ENCODE measurements at regions not wholly inside any gene's neighbourhood (a gene's known extent, or its start where the extent isn't known, plus 50 kb on each side); places are given as distances from the start of the nearest gene placed in this dataset.

DNA sequence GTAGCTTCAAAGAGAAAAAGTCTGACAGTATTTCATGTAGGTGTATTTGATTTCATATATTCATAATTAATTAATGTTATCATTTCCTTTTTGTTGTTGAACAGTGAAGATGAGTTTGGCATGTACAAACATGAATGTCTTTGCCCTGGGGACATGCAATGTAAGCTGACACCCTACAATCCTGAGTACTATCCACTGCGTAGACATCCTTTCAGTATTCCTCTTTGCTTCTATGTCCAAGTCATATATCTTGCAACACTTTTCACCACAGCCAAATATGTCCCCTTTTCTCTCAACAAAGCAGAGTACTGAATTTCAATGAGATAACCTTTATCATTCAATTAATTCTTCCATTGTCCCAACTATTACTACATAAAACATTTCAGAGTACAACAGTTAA lies 93.6 kb downstream of the GPR37 start:
- H3K4me3 ChIP-seq (ENCODE audit: low read depth, low read length), result no peak overlapping the region
- no peak for DNase-seq (ENCODE audit: low read depth)
- TF ChIP-seq, protein P1, sequence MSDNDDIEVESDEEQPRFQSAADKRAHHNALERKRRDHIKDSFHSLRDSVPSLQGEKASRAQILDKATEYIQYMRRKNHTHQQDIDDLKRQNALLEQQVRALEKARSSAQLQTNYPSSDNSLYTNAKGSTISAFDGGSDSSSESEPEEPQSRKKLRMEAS (IDR thresholded peaks at IDR 0.05; ENCODE audit: low read depth, low read length), result no peak
- TF ChIP-seq CTCF (IDR thresholded peaks at IDR 0.05; ENCODE audit: low read depth, low read length) (no peak), MYC (IDR thresholded peaks at IDR 0.05; ENCODE audit: low read depth, low read length) (no peak), POLR2A (IDR thresholded peaks at IDR 0.05; ENCODE audit: extremely low read depth, insufficient read length) (no peak)

DNA sequence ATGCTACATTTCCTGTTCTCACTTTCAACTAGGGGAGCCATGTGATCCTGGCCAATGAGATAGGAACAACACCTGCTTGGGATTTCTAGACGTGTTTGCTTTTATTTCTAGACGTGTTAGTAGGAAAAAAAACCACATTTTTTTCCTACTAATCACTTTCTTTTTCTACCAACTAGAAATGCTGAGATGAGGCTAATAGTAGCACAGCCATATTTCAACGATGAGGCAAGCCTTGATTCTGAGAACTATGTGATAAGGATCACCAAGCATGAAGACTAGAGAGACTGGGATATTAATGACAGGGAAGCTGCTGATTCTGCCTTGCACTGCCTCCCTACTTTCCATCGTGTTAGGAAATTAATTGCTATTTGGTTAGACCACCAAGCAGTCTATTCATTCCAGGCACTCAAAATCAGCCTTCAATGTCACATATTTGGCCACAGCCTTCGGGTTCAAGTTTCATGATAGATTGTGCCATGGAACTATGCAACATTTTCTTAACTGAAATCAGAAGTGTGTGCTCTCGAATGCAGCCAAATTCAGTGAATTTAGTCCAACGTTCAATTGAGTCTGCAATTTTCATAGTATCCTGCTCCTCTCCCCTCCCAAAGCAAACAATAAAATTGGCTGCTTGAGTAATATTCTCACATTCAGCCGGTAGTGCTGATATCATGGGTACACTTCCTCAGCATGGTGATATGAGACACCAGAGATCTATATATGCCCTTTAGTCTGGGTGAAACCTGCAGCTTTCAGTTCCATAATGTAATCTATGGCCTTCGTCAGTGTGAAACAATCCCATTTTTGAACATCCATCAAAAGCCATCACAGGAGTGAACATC lies 98.1 kb downstream of the GPR37 start:
- no peak for DNase-seq (ENCODE audit: low read depth)
- no peak overlapping the region for H3K4me3 ChIP-seq (ENCODE audit: low read depth, low read length)
- TF ChIP-seq MYC (IDR thresholded peaks at IDR 0.05; ENCODE audit: low read depth, low read length), result no peak
- TF ChIP-seq CTCF (IDR thresholded peaks at IDR 0.05; ENCODE audit: low read depth, low read length), result no peak
- TF ChIP-seq, protein P1 (IDR thresholded peaks at IDR 0.05; ENCODE audit: low read depth, low read length), result no peak
- TF ChIP-seq POLR2A (IDR thresholded peaks at IDR 0.05; ENCODE audit: extremely low read depth, insufficient read length), result no peak

DNA sequence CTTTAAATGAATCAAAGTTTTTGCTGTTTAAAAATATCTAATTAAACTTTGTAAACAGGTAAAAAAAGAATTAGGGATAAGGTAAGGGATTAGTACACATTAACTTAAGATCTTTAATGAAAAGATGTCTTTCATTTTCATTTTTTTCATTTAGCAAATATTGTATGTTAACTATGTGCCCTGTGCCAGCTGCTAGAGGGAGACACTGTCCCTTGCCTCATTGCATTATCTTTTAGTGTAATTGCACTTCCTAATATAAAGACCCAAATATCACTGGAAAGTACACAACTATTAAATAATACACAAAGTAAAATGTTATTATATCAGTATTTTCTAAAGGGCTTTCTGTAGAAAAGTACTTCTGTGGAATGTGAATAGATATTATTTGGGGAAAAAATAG lies 102.7 kb downstream of the GPR37 start:
- no peak for TF ChIP-seq MYC (IDR thresholded peaks at IDR 0.05; ENCODE audit: low read depth, low read length)
- no peak for TF ChIP-seq POLR2A (IDR thresholded peaks at IDR 0.05; ENCODE audit: extremely low read depth, insufficient read length)
- TF ChIP-seq, protein P1 (IDR thresholded peaks at IDR 0.05; ENCODE audit: low read depth, low read length), result no peak
- no peak overlapping the region for H3K4me3 ChIP-seq (ENCODE audit: low read depth, low read length)
- DNase-seq (ENCODE audit: low read depth), result no peak

DNA sequence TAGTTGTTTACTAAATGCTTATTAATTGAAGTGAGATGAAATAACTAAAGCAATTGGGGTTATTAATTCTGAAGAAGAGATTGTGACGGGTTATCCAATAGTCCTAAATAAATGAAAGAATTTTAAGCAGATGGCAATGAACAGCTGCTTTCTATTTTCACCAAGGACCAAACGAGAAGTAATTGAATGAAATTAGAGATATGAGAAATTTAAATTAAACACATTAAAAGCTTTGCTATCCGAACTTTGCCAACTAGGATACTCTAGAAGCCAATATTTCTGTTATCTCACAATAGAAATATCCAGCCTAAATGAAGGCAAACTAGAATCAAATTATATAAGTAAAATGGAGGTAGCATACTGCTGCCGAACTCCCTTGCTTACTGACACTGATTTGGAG lies 103.2 kb downstream of the GPR37 start:
- no peak for DNase-seq (ENCODE audit: low read depth)
- H3K4me3 ChIP-seq (ENCODE audit: low read depth, low read length), result no peak overlapping the region
- TF ChIP-seq MYC (IDR thresholded peaks at IDR 0.05; ENCODE audit: low read depth, low read length) (no peak), POLR2A (IDR thresholded peaks at IDR 0.05; ENCODE audit: extremely low read depth, insufficient read length) (no peak)
- TF ChIP-seq, protein P1 (IDR thresholded peaks at IDR 0.05; ENCODE audit: low read depth, low read length), result no peak

DNA sequence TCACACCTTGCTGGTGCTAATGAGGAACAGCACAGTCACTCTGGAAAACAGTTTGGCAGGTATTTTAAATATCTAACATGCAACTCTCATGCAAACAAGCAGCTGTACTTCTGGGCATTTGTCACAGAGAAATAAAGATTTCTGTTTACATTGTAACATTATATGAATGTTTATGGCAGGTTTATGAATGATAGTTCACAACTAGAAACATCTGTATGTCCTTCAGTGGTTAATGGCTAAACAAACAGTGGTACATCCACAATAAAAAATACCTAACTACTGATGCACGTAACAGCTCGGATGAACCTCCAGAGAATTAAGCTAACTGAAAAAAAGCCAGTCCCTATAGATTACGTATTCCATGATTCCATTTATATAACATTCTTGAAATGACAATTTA lies 109.6 kb downstream of the GPR37 start:
- DNase-seq (ENCODE audit: low read depth), result no peak
- TF ChIP-seq POLR2A (IDR thresholded peaks at IDR 0.05; ENCODE audit: extremely low read depth, insufficient read length), result no peak
- TF ChIP-seq, protein P1 (IDR thresholded peaks at IDR 0.05; ENCODE audit: low read depth, low read length), result no peak
- TF ChIP-seq CTCF (IDR thresholded peaks at IDR 0.05; ENCODE audit: low read depth, low read length), result no peak
- TF ChIP-seq MYC (IDR thresholded peaks at IDR 0.05; ENCODE audit: low read depth, low read length), result no peak
- H3K4me3 ChIP-seq (ENCODE audit: low read depth, low read length), result no peak overlapping the region

- no peak for DNase-seq (ENCODE audit: low read depth)
- H3K4me3 ChIP-seq (ENCODE audit: low read depth, low read length), result no peak overlapping the region
- TF ChIP-seq MYC (IDR thresholded peaks at IDR 0.05; ENCODE audit: low read depth, low read length) (no peak), POLR2A (IDR thresholded peaks at IDR 0.05; ENCODE audit: extremely low read depth, insufficient read length) (no peak), CTCF (IDR thresholded peaks at IDR 0.05; ENCODE audit: low read depth, low read length) (no peak)
- TF ChIP-seq, protein P1 (IDR thresholded peaks at IDR 0.05; ENCODE audit: low read depth, low read length), result no peak
Observed at GRCh38 chr7:124652237-124652636, 113.4 kb downstream of the GPR37 start.

All from NB4 (cell line).